Muscle of leg (tissue), 3 donors: ENCODE measurements at regions not wholly inside any gene's neighbourhood (a gene's known extent, or its start where the extent isn't known, plus 50 kb on each side); places are given as distances from the start of the nearest gene placed in this dataset.
"Not testable (repeated sequence)": the region's sequence is repeated elsewhere in the genome, so short reads cannot be mapped to it uniquely, and the experiment has no call there.

Experiments used
- DNase-seq: peaks from one replicate; pipeline ENCODE4 v3.0.0; 2013
- H3K27ac ChIP-seq: one replicate; pipeline ENCODE4 v1.5.1; 2013; ENCODE audit warnings: mild to moderate bottlenecking, low read length, control low read depth
- H3K27me3 ChIP-seq: one replicate; pipeline ENCODE4 v1.6.1; 2013; ENCODE audit warnings: low read length; ENCODE audit not compliant: control insufficient read depth, insufficient read depth
- H3K36me3 ChIP-seq: one replicate; pipeline ENCODE4 v1.6.1; 2013; ENCODE audit warnings: low read length; ENCODE audit not compliant: control insufficient read depth, insufficient read depth
- H3K4me1 ChIP-seq: one replicate; pipeline ENCODE4 v1.6.1; 2013; ENCODE audit warnings: low read length; ENCODE audit not compliant: control insufficient read depth, insufficient read depth
- H3K4me3 ChIP-seq: one replicate; pipeline ENCODE4 v1.5.1; 2013; ENCODE audit warnings: low read length, control low read depth
- H3K9me3 ChIP-seq: replicated peaks from 2 replicates; pipeline ENCODE4 v1.6.1; 2013; ENCODE audit warnings: low read depth, low read length; ENCODE audit not compliant: control insufficient read depth
- WGBS: methylation state at CpG from one replicate; pipeline ENCODE4 v1.1.5; 2013; ENCODE audit warnings: missing lambda C conversion rate; ENCODE audit not compliant: insufficient coverage; 5-methylcytosine and 5-hydroxymethylcytosine counted together

- H3K27me3 ChIP-seq: no peaks in the 10 kb centered on the region
- no peaks in the 10 kb centered on the region for H3K36me3 ChIP-seq
- DNase-seq: no peak
- H3K27ac ChIP-seq: no peak overlapping the region
- no peaks in the 10 kb centered on the region for H3K4me1 ChIP-seq
- WGBS: 80% methylated on average over 2 of the region's 4 CpGs
- no peaks in the 10 kb centered on the region for H3K9me3 ChIP-seq
- H3K4me3 ChIP-seq: no peak overlapping the region
These were observed 70.4 kb upstream of the SLC1A3 start for GRCh38 chr5:36535859-36536615.

GRCh38 chr5:36536616-36537005 lies 69.8 kb upstream of the SLC1A3 start:
- DNase-seq: peak; percentile 56
- Histone ChIP-seq H3K9me3 (no peaks in the 10 kb centered on the region), H3K27ac (no peak overlapping the region), H3K4me3 (no peak overlapping the region), H3K36me3 (no peaks in the 10 kb centered on the region), H3K4me1 (no peaks in the 10 kb centered on the region), H3K27me3 (no peaks in the 10 kb centered on the region)

- DNase-seq: no peak
- 81% methylated on average over 3 of the region's 4 CpGs for WGBS
- Histone ChIP-seq H3K27ac (no peak overlapping the region), H3K36me3 (no peaks in the 10 kb centered on the region), H3K27me3 (no peaks in the 10 kb centered on the region), H3K9me3 (no peaks in the 10 kb centered on the region), H3K4me1 (no peaks in the 10 kb centered on the region), H3K4me3 (no peak overlapping the region)
These were observed 68.7 kb upstream of the SLC1A3 start for GRCh38 chr5:36537724-36538123.

GRCh38 chr5:36552651-36553393 lies 53.6 kb upstream of the SLC1A3 start:
- no peak overlapping the region for H3K27ac ChIP-seq
- H3K9me3 ChIP-seq: no peaks in the 10 kb centered on the region
- H3K27me3 ChIP-seq: no peaks in the 10 kb centered on the region
- H3K4me3 ChIP-seq: no peak overlapping the region
- 71% methylated on average over 1 of the region's 8 CpGs for WGBS
- H3K4me1 ChIP-seq: no peaks in the 10 kb centered on the region
- no peak for DNase-seq
- H3K36me3 ChIP-seq: no peaks in the 10 kb centered on the region

GRCh38 chr5:36555035-36555434 lies 51.4 kb upstream of the SLC1A3 start:
- H3K36me3 ChIP-seq, H3K27me3 ChIP-seq, H3K4me3 ChIP-seq, H3K27ac ChIP-seq, DNase-seq, H3K9me3 ChIP-seq, H3K4me1 ChIP-seq: not testable (repeated sequence)
- whole genome bisulfite sequencing: no CpG with 5 or more reads among the region's 1 CpG
